Erythroblast (primary cell): ENCODE measurements at regions not wholly inside any gene's neighbourhood (a gene's known extent, or its start where the extent isn't known, plus 50 kb on each side); places are given as distances from the start of the nearest gene placed in this dataset.

ENCODE experiments used
- GATA1 ChIP-seq: IDR thresholded peaks from 2 replicates; pipeline ENCODE4 v1.6.1; 2011; ENCODE audit warnings: low read depth, mild to moderate bottlenecking, control low read depth, low read length, moderate library complexity
- POLR2A ChIP-seq: IDR thresholded peaks from 2 replicates; pipeline ENCODE4 v1.6.1; 2011; ENCODE audit warnings: mild to moderate bottlenecking, low read length

DNA sequence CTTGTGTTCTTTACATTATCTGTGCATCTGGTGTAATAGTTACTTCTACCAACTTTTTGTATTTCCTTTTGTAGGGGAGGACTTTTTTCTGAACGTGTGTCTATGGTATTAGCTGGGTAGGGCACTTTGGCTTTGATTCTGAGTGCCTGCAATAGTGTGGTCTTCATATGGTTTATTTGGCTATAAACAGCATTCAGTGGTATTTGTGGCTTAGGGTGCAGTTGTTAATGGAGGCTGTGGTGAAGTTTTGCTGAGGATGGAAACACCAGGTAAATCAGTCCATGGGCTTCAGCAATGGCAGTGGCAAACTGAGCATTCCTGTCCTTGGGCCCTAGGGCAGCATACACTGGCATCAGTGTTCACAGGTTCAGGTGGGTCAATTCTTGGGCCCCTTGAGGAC, 230.6 kb upstream of the CTNNB1 start:
- no peak for TF ChIP-seq POLR2A
- TF ChIP-seq GATA1 = no peak
